GM10248 (cell line): ENCODE measurements at regions not wholly inside any gene's neighbourhood (a gene's known extent, or its start where the extent isn't known, plus 50 kb on each side); places are given as distances from the start of the nearest gene placed in this dataset.

Experiments used
- CTCF ChIA-PET: fragments of 300-600 bp; sonication (Branson Sonifier 250); formaldehyde crosslinking; extraction: SDS; loops from one replicate; lab custom pipeline; 2021; ENCODE audit warnings: antibody characterized with exemption; lab: Yijun Ruan, JAX
- POLR2A ChIA-PET: fragments of 350-650 bp; sonication (Branson Sonifier 250); formaldehyde crosslinking; extraction: SDS; loops from one replicate; lab custom pipeline; 2020; ENCODE audit warnings: antibody characterized with exemption; lab: Yijun Ruan, JAX
- DNase-seq: peaks from one replicate; pipeline ENCODE4 v3.0.0; 2012; ENCODE audit errors: extremely low spot score
- TF ChIP-seq, protein P1 (sequence below): IDR thresholded peaks from 2 replicates; pipeline ENCODE4 v1.5.1; 2012; ENCODE audit warnings: mild to moderate bottlenecking, low read depth; ENCODE audit errors: extremely low read depth, missing control alignments, control extremely low read depth

DNA sequence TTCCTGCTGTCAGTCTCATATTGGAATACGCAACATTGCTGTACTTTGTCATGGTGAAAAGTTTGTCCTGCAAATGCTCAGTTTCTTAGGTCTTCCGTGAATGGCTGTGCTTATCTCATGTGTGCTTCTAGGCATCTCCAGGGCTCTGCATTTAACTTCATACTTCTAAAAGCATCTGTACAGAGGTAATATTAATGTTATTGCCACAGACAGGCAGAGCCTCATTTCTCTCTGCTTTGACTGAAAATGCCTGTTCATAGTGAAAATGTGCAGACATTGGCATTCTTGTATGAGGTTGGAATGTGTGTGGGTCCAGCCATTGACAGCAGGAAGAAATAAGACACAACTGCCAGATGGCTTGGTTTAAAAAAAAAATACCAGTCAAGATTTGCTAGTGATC lies 140.1 kb upstream of the TTC29 start:
- DNase-seq = no peak
- ChIA-PET CTCF (interaction anchor here (1.0 kb wide), 1 partner anchor 11 kb away, joined by 3 read pairs; no protein-coding TSS in a partner anchor), POLR2A (no interaction called here)
- TF ChIP-seq, protein P1, sequence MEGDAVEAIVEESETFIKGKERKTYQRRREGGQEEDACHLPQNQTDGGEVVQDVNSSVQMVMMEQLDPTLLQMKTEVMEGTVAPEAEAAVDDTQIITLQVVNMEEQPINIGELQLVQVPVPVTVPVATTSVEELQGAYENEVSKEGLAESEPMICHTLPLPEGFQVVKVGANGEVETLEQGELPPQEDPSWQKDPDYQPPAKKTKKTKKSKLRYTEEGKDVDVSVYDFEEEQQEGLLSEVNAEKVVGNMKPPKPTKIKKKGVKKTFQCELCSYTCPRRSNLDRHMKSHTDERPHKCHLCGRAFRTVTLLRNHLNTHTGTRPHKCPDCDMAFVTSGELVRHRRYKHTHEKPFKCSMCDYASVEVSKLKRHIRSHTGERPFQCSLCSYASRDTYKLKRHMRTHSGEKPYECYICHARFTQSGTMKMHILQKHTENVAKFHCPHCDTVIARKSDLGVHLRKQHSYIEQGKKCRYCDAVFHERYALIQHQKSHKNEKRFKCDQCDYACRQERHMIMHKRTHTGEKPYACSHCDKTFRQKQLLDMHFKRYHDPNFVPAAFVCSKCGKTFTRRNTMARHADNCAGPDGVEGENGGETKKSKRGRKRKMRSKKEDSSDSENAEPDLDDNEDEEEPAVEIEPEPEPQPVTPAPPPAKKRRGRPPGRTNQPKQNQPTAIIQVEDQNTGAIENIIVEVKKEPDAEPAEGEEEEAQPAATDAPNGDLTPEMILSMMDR = no peak

- no peak for DNase-seq
- POLR2A ChIA-PET = no interaction called here
- CTCF ChIA-PET = interaction anchor here (2.0 to 4.8 kb wide), 3 partner anchors 9 to 69 kb away, joined by 5 to 23 read pairs (median 13); no protein-coding TSS in a partner anchor
- TF ChIP-seq, protein P1 = no peak
Measured at GRCh38 chr4:147088146-147088545, 142.5 kb upstream of the TTC29 start.

GRCh38 chr4:147090486-147090885 lies 144.8 kb upstream of the TTC29 start:
- TF ChIP-seq, protein P1 = no peak
- CTCF ChIA-PET = interaction anchor here (1.0 to 4.8 kb wide), 5 partner anchors 8 to 752 kb away, joined by 3 to 23 read pairs (median 3); no protein-coding TSS in a partner anchor
- DNase-seq = no peak
- POLR2A ChIA-PET = no interaction called here

DNA sequence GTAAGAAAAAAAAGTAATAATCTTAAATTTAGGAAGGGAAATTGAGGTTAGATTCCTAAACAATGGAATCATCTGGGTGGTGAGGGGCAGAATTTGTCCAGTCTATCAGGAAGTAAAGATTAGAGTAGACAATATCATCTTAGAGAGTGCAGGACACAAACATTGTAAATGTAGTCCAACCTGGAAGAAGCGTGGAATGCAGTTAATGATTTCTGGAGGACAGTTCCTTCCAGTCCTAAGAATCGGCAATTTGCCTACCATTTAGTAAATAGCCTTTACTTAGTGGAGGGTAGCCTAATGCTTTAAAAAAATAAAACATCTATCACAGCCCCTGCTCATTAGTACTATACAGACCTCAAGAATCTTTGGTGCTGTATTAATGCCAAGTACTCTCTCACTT lies 147.5 kb upstream of the TTC29 start:
- TF ChIP-seq, protein P1 = no peak
- CTCF ChIA-PET = no interaction called here
- no peak for DNase-seq
- POLR2A ChIA-PET = no interaction called here

DNA sequence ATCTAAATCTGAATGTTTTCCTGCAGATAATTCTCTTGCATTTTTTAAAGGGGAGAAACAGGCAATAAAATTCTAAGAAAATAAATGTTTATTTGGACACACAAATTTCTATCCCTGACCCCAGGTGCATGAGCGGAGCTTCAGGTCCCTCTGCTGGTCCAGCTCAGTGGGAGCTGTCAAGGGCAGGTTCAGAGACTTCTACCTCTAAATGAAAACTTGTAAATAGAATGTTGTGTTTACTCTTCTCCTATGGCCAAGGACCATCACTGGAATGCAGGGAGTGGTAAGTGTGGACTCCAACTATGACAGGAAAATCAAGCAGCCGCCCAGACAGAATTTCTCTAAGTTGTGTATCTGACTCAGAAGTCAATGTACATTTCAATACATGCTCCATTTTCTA lies 148.6 kb upstream of the TTC29 start:
- no peak for DNase-seq
- TF ChIP-seq, protein P1 = peak; percentile 11
- CTCF ChIA-PET = interaction anchor here (1.2 to 1.8 kb wide), 2 partner anchors 75 to 773 kb away, joined by 4 to 7 read pairs; no protein-coding TSS in a partner anchor
- POLR2A ChIA-PET = no interaction called here

DNA sequence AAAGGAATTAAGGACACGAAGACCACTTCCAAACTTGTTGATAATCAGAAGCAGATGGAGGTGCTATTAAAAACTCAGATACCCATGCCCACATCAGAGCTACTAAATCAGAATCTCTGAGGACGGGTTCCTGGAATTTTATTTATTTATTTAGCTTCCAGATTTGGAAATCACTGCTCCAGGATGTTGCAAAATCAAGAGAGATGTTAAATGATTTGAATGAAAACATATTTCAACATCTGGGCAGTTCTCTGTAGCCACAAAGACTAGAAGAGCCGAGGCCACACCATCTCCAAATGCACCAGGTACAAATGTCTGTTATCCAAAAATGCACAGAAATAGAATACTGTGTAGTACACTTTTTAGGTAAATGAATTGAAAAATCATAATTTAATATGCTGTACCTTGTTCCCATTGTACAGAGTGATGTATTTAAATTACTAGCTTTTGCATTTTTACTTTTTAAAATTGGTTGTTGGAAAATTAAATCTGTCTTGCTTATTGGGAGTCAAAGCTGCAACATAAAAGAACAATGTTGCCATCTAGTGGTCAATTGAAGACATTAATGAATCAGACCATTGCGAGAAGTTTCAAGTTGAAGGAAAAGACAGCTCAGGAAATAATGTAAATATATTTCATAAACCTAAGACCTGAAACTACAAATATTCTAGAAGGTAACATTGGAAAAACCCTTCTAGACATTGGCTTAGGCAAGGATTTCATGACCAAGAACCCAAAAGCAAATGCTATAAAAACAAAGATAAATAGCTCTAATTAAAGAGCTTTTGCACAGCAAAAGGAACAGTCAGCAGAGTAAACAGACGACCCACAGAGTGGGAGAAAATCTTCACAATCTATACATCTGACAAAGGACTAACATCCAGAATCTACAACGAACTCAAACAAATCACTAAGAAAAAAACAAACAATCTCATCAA lies 151.3 kb upstream of the TTC29 start:
- ChIA-PET POLR2A (no interaction called here), CTCF (interaction anchor here (0.7 to 2.4 kb wide), 47 partner anchors 9 to 1001 kb away, joined by 3 to 83 read pairs (median 4); no protein-coding TSS in a partner anchor)
- DNase-seq = peak; percentile 39
- TF ChIP-seq, protein P1 = peak; percentile 60
